ENCODE measurements at regions not wholly inside any gene's neighbourhood (a gene's known extent, or its start where the extent isn't known, plus 50 kb on each side); places are given as distances from the start of the nearest gene placed in this dataset.

DNA sequence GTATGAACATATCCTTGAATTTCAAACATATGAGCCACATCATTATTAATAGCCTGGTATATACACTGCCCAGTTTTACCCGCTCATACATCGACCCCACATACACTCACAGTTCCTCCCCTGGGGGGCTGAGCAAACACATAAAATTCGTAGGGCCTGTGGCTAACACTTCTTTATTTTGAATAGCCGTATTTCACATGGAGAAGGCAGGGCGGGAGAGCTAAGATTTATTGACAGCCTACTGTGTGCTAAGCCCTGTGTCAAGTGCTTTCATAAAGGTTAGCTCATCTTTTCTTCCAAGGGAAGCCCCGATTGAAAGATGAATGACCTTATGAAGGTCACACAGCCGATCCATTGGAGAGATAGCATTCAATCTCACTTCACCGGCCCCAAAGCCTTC lies 134.4 kb downstream of the ENC1 start:
- Histone ChIP-seq H3K4me3 (ENCODE audit: low read length) (no peak overlapping the region), H3K27ac (ENCODE audit: low read length) (no peak overlapping the region), H3K4me2 (ENCODE audit: low read depth, low read length) (no peak overlapping the region), H3K9ac (ENCODE audit: low read length) (no peak overlapping the region), H3K9me3 (replicated peaks; ENCODE audit: insufficient read depth, low read length) (no peaks in the 10 kb centered on the region), H3K4me1 (ENCODE audit: low read length) (no peaks in the 10 kb centered on the region), H3K9me2 (replicated peaks; ENCODE audit: insufficient read depth, low read length) (no peaks in the 10 kb centered on the region), H3F3A (ENCODE audit: insufficient read depth, low read length) (no peaks in the 10 kb centered on the region), H3K79me2 (ENCODE audit: low read length) (no peaks in the 10 kb centered on the region), H3K36me3 (replicated peaks; ENCODE audit: insufficient read depth, low read length) (no peaks in the 10 kb centered on the region), H4K20me1 (ENCODE audit: insufficient read depth, low read length) (no peaks in the 10 kb centered on the region), H2AFZ (ENCODE audit: low read length) (no peak overlapping the region), H3K27me3 (replicated peaks; ENCODE audit: insufficient read depth, low read length) (no peaks in the 10 kb centered on the region)
- TF ChIP-seq EZH2 (optimal IDR thresholded peaks at IDR 0.05; ENCODE audit: low read depth, low read length) (no peak), EZH2phosphoT487 (IDR thresholded peaks at IDR 0.05; ENCODE audit: low read length) (no peak)
- TF ChIP-seq, protein P1, sequence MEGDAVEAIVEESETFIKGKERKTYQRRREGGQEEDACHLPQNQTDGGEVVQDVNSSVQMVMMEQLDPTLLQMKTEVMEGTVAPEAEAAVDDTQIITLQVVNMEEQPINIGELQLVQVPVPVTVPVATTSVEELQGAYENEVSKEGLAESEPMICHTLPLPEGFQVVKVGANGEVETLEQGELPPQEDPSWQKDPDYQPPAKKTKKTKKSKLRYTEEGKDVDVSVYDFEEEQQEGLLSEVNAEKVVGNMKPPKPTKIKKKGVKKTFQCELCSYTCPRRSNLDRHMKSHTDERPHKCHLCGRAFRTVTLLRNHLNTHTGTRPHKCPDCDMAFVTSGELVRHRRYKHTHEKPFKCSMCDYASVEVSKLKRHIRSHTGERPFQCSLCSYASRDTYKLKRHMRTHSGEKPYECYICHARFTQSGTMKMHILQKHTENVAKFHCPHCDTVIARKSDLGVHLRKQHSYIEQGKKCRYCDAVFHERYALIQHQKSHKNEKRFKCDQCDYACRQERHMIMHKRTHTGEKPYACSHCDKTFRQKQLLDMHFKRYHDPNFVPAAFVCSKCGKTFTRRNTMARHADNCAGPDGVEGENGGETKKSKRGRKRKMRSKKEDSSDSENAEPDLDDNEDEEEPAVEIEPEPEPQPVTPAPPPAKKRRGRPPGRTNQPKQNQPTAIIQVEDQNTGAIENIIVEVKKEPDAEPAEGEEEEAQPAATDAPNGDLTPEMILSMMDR (IDR thresholded peaks at IDR 0.05; ENCODE audit: low read length) = no peak
- DNase-seq = no peak

DNA sequence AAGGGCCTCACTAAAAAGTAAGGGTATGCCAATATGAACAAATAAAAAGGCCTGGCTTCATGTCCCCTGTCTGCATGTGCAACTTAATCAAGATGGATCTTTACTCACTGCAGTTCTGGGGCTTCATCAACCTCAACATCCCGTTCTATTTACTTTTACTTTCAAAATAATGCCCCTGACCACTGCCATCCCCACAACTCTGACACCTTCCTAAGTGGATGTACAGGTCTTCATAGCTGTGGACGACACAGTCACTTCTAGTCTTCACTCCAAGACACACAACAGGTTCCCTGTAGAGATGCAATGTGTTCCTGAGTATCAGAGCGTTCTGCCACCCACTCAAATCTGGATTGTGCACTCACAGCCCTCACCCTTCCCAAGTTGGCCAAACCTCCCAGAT lies 136.1 kb downstream of the ENC1 start:
- H3K9me2 ChIP-seq (replicated peaks; ENCODE audit: insufficient read depth, low read length) = no peaks in the 10 kb centered on the region
- H3K9me3 ChIP-seq (replicated peaks; ENCODE audit: insufficient read depth, low read length) = no peaks in the 10 kb centered on the region
- no peaks in the 10 kb centered on the region for H3K79me2 ChIP-seq (ENCODE audit: low read length)
- no peaks in the 10 kb centered on the region for H3K4me1 ChIP-seq (ENCODE audit: low read length)
- no peak overlapping the region for H3K9ac ChIP-seq (ENCODE audit: low read length)
- H3K4me2 ChIP-seq (ENCODE audit: low read depth, low read length) = no peak overlapping the region
- H3K36me3 ChIP-seq (replicated peaks; ENCODE audit: insufficient read depth, low read length) = no peaks in the 10 kb centered on the region
- H4K20me1 ChIP-seq (ENCODE audit: insufficient read depth, low read length) = no peaks in the 10 kb centered on the region
- DNase-seq = no peak
- TF ChIP-seq EZH2phosphoT487 (IDR thresholded peaks at IDR 0.05; ENCODE audit: low read length) = no peak
- TF ChIP-seq, protein P1 (IDR thresholded peaks at IDR 0.05; ENCODE audit: low read length) = no peak
- TF ChIP-seq EZH2 (optimal IDR thresholded peaks at IDR 0.05; ENCODE audit: low read depth, low read length) = no peak
- no peak overlapping the region for H2AFZ ChIP-seq (ENCODE audit: low read length)
- H3K27me3 ChIP-seq (replicated peaks; ENCODE audit: insufficient read depth, low read length) = no peaks in the 10 kb centered on the region
- no peaks in the 10 kb centered on the region for H3F3A ChIP-seq (ENCODE audit: insufficient read depth, low read length)
- H3K4me3 ChIP-seq (ENCODE audit: low read length) = no peak overlapping the region
- H3K27ac ChIP-seq (ENCODE audit: low read length) = no peak overlapping the region

DNA sequence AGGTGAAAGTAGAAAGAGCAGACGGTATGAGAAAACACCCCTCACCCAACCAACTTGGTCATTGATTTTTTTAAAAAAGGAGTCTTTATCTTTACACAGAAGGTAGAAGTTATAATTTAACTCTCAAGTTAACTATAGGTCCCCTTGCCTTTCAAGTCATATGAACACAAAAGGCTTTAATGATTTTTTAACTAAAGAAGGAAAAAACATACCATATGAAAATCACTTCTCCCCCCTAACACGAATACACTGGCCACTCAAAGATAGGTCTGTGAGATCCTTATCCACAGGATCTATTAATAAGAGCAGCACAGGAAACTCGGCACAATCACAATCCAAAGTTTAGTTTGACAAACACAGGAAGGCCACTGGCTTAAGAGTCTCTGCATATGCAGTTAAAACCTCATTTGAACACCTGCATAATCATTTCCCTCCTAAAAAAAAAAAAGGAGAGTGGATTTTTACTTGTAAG lies 138.0 kb downstream of the ENC1 start:
- Histone ChIP-seq H3K27me3 (replicated peaks; ENCODE audit: insufficient read depth, low read length) (no peaks in the 10 kb centered on the region), H3K4me2 (ENCODE audit: low read depth, low read length) (no peak overlapping the region), H3K4me3 (ENCODE audit: low read length) (no peak overlapping the region), H3K9me3 (replicated peaks; ENCODE audit: insufficient read depth, low read length) (no peaks in the 10 kb centered on the region), H3K4me1 (ENCODE audit: low read length) (no peaks in the 10 kb centered on the region), H3K36me3 (replicated peaks; ENCODE audit: insufficient read depth, low read length) (no peaks in the 10 kb centered on the region), H2AFZ (ENCODE audit: low read length) (no peak overlapping the region), H4K20me1 (ENCODE audit: insufficient read depth, low read length) (no peaks in the 10 kb centered on the region), H3K79me2 (ENCODE audit: low read length) (no peaks in the 10 kb centered on the region), H3F3A (ENCODE audit: insufficient read depth, low read length) (no peaks in the 10 kb centered on the region), H3K9ac (ENCODE audit: low read length) (no peak overlapping the region), H3K9me2 (replicated peaks; ENCODE audit: insufficient read depth, low read length) (no peaks in the 10 kb centered on the region), H3K27ac (ENCODE audit: low read length) (no peak overlapping the region)
- TF ChIP-seq EZH2phosphoT487 (IDR thresholded peaks at IDR 0.05; ENCODE audit: low read length) = no peak
- TF ChIP-seq, protein P1 (IDR thresholded peaks at IDR 0.05; ENCODE audit: low read length) = no peak
- no peak for TF ChIP-seq EZH2 (optimal IDR thresholded peaks at IDR 0.05; ENCODE audit: low read depth, low read length)
- DNase-seq = no peak
